Progenitor cell of endocrine pancreas (in vitro differentiated cells): ENCODE measurements at regions not wholly inside any gene's neighbourhood (a gene's known extent, or its start where the extent isn't known, plus 50 kb on each side); places are given as distances from the start of the nearest gene placed in this dataset.

ENCODE experiments used
- DNase-seq: peaks from one replicate; pipeline ENCODE4 v3.0.0; 2021; ENCODE audit warnings: low spot score; ENCODE audit not compliant: unreplicated experiment
- H3K27ac Mint-ChIP-seq: 2 replicates; pipeline ENCODE4 v1.8.0; 2021; ENCODE audit warnings: mild to moderate bottlenecking, moderate library complexity, mixed read lengths
- H3K27me3 Mint-ChIP-seq: 2 replicates; pipeline ENCODE4 v1.8.0; 2021; ENCODE audit warnings: mixed read lengths
- H3K36me3 Mint-ChIP-seq: 2 replicates; pipeline ENCODE4 v1.8.0; 2022; ENCODE audit warnings: mixed read lengths; ENCODE audit not compliant: insufficient read depth
- H3K4me1 Mint-ChIP-seq: 2 replicates; pipeline ENCODE4 v1.8.0; 2021; ENCODE audit warnings: low read depth, mixed read lengths
- H3K4me3 Mint-ChIP-seq: 2 replicates; pipeline ENCODE4 v1.8.0; 2021; ENCODE audit warnings: low read depth, mild to moderate bottlenecking, moderate library complexity, mixed read lengths
- H3K9me3 Mint-ChIP-seq: 2 replicates; pipeline ENCODE4 v1.8.0; 2021; ENCODE audit warnings: low read depth, mixed read lengths
- TF ChIP-seq, protein P1 (sequence below): fragments of 200-600 bp; sonication (generic); IDR thresholded peaks from one replicate; pipeline ENCODE4 v1.5.0; 2021; ENCODE audit warnings: antibody characterized with exemption, mild to moderate bottlenecking; ENCODE audit not compliant: unreplicated experiment

- TF ChIP-seq, protein P1, sequence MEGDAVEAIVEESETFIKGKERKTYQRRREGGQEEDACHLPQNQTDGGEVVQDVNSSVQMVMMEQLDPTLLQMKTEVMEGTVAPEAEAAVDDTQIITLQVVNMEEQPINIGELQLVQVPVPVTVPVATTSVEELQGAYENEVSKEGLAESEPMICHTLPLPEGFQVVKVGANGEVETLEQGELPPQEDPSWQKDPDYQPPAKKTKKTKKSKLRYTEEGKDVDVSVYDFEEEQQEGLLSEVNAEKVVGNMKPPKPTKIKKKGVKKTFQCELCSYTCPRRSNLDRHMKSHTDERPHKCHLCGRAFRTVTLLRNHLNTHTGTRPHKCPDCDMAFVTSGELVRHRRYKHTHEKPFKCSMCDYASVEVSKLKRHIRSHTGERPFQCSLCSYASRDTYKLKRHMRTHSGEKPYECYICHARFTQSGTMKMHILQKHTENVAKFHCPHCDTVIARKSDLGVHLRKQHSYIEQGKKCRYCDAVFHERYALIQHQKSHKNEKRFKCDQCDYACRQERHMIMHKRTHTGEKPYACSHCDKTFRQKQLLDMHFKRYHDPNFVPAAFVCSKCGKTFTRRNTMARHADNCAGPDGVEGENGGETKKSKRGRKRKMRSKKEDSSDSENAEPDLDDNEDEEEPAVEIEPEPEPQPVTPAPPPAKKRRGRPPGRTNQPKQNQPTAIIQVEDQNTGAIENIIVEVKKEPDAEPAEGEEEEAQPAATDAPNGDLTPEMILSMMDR = no peak
- no peaks in the 10 kb centered on the region for H3K36me3 Mint-ChIP-seq
- H3K9me3 Mint-ChIP-seq = no peaks in the 10 kb centered on the region
- H3K27me3 Mint-ChIP-seq = no peaks in the 10 kb centered on the region
- H3K27ac Mint-ChIP-seq = no peak overlapping the region
- DNase-seq = no peak
- peaks cover 1% of the 10 kb centered on the region for H3K4me1 Mint-ChIP-seq
- no peak overlapping the region for H3K4me3 Mint-ChIP-seq
These were observed 347.9 kb upstream of the EYS start for GRCh38 chr6:66054967-66055366.

DNA sequence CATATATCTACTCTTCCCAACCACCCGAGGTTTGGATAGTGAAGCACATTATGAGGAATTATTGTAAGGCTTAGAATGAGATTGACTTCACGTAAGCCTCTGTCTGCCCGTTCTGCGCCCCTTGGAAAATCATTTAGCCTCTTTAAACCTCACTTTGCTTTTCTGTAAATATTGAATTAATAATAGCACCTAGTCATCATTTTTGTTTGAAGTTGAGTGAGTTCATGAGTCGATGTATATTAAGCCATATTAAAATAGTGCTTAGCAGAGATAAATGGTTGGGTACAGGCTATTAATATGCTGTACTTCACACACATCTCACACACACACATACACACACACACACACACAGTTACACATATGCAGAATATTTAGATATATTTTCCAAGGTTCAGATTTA is 344.8 kb upstream of the EYS start:
- Mint-ChIP-seq H3K36me3 (no peaks in the 10 kb centered on the region), H3K9me3 (no peaks in the 10 kb centered on the region), H3K27me3 (no peaks in the 10 kb centered on the region), H3K4me1 (peaks cover 2% of the 10 kb centered on the region), H3K4me3 (no peak overlapping the region), H3K27ac (no peak overlapping the region)
- no peak for DNase-seq
- TF ChIP-seq, protein P1 = no peak

- no peak for DNase-seq
- Mint-ChIP-seq H3K27me3 (no peaks in the 10 kb centered on the region), H3K27ac (no peak overlapping the region), H3K36me3 (no peaks in the 10 kb centered on the region), H3K4me3 (no peak overlapping the region), H3K4me1 (peaks cover 2% of the 10 kb centered on the region), H3K9me3 (no peaks in the 10 kb centered on the region)
- TF ChIP-seq, protein P1 = no peak
These were observed 341.9 kb upstream of the EYS start for GRCh38 chr6:66048684-66049474.

- Mint-ChIP-seq H3K4me1 (no peaks in the 10 kb centered on the region), H3K36me3 (no peaks in the 10 kb centered on the region), H3K4me3 (no peak overlapping the region), H3K27me3 (no peaks in the 10 kb centered on the region), H3K27ac (no peak overlapping the region), H3K9me3 (no peaks in the 10 kb centered on the region)
- DNase-seq = no peak
- TF ChIP-seq, protein P1 = no peak
These were observed 325.6 kb upstream of the EYS start for GRCh38 chr6:66032626-66033025.

DNA sequence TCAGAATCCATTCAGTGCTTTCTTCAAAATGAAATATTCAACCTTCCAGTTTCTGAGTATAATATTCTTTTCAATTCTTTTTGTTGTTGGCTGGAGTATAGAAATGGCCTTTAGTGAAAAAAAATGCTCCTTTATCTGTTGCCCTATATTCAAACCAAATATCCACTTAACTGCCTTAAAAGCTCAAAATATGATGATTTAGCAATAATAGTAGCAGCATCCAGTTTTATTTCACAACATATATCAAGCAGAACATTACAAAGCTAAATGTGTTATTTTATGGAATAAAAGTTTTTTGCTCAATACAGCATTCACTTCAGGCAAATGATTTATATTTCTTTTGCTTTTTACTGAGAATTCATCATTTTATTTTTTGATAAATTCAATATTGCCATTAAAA is 322.4 kb upstream of the EYS start:
- TF ChIP-seq, protein P1 = no peak
- no peaks in the 10 kb centered on the region for H3K27me3 Mint-ChIP-seq
- H3K27ac Mint-ChIP-seq = no peak overlapping the region
- no peak overlapping the region for H3K4me3 Mint-ChIP-seq
- no peaks in the 10 kb centered on the region for H3K4me1 Mint-ChIP-seq
- DNase-seq = no peak
- H3K36me3 Mint-ChIP-seq = no peaks in the 10 kb centered on the region
- H3K9me3 Mint-ChIP-seq = peaks cover 3% of the 10 kb centered on the region
